ENCODE measurements at regions not wholly inside any gene's neighbourhood (a gene's known extent, or its start where the extent isn't known, plus 50 kb on each side); places are given as distances from the start of the nearest gene placed in this dataset.

DNA sequence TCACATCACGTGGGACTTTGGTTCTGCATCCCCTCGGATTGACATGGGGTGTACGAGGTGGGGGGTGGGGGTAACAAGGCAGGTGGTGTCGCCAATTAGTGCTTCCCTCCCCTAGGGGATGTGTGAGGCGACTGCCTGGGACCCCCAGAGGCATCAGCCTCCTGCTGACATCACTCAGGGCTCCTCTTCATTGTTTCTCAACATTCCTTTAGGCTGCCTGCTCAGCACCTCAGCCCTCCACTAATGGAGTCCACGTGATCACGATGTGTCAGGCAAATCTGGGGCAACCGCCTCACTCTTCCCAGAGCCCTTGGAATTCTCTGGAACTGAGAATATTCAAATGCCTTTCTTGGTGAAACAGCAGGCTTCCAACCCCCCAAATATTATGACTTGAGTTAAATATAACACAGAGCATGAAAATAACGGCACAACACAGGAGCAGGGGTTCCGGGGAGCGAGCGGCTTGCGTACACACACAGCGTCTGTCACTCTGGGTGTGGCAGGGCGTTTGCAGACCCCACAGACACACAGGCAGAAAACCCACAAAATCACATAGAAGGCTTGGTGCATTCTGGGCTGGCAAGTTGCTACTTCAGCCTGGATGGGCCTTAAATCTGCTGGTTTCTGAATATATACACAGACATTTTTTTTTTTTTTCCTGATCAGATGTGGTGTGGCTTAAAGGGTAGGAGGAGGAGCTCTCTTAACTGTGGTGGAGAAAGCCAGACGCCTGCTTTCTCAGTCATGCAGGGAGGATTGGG lies 170.1 kb upstream of the CADM1 start (continued):
- TF ChIP-seq, protein P1, sequence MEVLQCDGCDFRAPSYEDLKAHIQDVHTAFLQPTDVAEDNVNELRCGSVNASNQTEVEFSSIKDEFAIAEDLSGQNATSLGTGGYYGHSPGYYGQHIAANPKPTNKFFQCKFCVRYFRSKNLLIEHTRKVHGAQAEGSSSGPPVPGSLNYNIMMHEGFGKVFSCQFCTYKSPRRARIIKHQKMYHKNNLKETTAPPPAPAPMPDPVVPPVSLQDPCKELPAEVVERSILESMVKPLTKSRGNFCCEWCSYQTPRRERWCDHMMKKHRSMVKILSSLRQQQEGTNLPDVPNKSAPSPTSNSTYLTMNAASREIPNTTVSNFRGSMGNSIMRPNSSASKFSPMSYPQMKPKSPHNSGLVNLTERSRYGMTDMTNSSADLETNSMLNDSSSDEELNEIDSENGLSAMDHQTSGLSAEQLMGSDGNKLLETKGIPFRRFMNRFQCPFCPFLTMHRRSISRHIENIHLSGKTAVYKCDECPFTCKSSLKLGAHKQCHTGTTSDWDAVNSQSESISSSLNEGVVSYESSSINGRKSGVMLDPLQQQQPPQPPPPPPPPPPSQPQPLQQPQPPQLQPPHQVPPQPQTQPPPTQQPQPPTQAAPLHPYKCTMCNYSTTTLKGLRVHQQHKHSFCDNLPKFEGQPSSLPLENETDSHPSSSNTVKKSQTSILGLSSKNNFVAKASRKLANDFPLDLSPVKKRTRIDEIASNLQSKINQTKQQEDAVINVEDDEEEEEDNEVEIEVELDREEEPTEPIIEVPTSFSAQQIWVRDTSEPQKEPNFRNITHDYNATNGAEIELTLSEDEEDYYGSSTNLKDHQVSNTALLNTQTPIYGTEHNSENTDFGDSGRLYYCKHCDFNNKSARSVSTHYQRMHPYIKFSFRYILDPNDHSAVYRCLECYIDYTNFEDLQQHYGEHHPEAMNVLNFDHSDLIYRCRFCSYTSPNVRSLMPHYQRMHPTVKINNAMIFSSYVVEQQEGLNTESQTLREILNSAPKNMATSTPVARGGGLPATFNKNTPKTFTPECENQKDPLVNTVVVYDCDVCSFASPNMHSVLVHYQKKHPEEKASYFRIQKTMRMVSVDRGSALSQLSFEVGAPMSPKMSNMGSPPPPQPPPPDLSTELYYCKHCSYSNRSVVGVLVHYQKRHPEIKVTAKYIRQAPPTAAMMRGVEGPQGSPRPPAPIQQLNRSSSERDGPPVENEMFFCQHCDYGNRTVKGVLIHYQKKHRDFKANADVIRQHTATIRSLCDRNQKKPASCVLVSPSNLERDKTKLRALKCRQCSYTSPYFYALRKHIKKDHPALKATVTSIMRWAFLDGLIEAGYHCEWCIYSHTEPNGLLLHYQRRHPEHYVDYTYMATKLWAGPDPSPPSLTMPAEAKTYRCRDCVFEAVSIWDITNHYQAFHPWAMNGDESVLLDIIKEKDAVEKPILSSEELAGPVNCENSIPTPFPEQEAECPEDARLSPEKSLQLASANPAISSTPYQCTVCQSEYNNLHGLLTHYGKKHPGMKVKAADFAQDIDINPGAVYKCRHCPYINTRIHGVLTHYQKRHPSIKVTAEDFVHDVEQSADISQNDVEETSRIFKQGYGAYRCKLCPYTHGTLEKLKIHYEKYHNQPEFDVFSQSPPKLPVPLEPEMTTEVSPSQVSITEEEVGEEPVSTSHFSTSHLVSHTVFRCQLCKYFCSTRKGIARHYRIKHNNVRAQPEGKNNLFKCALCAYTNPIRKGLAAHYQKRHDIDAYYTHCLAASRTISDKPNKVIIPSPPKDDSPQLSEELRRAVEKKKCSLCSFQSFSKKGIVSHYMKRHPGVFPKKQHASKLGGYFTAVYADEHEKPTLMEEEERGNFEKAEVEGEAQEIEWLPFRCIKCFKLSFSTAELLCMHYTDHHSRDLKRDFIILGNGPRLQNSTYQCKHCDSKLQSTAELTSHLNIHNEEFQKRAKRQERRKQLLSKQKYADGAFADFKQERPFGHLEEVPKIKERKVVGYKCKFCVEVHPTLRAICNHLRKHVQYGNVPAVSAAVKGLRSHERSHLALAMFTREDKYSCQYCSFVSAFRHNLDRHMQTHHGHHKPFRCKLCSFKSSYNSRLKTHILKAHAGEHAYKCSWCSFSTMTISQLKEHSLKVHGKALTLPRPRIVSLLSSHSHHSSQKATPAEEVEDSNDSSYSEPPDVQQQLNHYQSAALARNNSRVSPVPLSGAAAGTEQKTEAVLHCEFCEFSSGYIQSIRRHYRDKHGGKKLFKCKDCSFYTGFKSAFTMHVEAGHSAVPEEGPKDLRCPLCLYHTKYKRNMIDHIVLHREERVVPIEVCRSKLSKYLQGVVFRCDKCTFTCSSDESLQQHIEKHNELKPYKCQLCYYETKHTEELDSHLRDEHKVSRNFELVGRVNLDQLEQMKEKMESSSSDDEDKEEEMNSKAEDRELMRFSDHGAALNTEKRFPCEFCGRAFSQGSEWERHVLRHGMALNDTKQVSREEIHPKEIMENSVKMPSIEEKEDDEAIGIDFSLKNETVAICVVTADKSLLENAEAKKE (CRISPR knock-in tag; IDR thresholded peaks at IDR 0.05): no peak
- TF ChIP-seq STAT1 (IDR thresholded peaks at IDR 0.05; ENCODE audit: unreplicated experiment) (no peak), NANOG (IDR thresholded peaks at IDR 0.05; ENCODE audit: borderline replicate concordance) (no peak)

DNA sequence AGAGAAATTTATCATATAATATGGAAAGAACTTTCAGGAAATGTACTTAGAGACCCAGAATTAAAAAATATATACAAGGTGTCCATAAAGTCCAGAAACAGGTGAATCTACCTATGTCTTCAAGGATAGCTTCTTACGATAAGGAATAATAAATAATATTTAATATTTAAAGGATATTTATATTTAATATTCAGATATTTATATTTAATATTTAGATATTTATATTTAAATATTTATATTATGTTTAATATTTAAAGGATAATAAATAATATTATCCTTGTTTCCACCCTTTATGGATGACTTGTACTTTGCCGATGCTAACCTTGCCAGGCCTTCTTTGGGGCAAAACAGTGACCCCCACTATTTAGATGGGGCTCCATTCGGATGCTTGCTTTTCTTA lies 169.5 kb upstream of the CADM1 start:
- no peaks in the 10 kb centered on the region for H3K27me3 ChIP-seq (ENCODE audit: insufficient read depth)
- DNase-seq (ENCODE audit: low spot score) (no peak), ATAC-seq (no peak)
- no peaks in the 10 kb centered on the region for H3K36me3 ChIP-seq (ENCODE audit: insufficient read depth)
- H3F3A ChIP-seq (replicated peaks; ENCODE audit: low read depth): no peaks in the 10 kb centered on the region
- Mint-ChIP-seq H3K9me3 (no peaks in the 10 kb centered on the region), H3K36me3 (ENCODE audit: low read depth) (no peaks in the 10 kb centered on the region), H3K27ac (no peak overlapping the region), H3K4me3 (no peak overlapping the region), H3K27me3 (ENCODE audit: insufficient read depth, low read depth, poor library complexity) (peaks cover 13% of the 10 kb centered on the region), H3K4me1 (peaks cover 19% of the 10 kb centered on the region)
- no peaks in the 10 kb centered on the region for H4K20me1 ChIP-seq (replicated peaks; ENCODE audit: insufficient read depth)
- no peaks in the 10 kb centered on the region for H3K79me2 ChIP-seq (replicated peaks; ENCODE audit: insufficient read depth)
- H3K27ac ChIP-seq (ENCODE audit: low read depth): no peak overlapping the region
- no peaks in the 10 kb centered on the region; the same call in 1 of the 2 replicates for H3K4me1 ChIP-seq (ENCODE audit: insufficient read depth)
- H3K4me3 ChIP-seq: no peak overlapping the region
- no peaks in the 10 kb centered on the region for H3K9me2 ChIP-seq (ENCODE audit: insufficient read depth)
- no peak overlapping the region for H3K4me2 ChIP-seq
- no peak overlapping the region for H2AFZ ChIP-seq
- no peak for TF ChIP-seq EZH2 (IDR thresholded peaks at IDR 0.05; ENCODE audit: low read depth, unreplicated experiment)
- TF ChIP-seq, protein P2, sequence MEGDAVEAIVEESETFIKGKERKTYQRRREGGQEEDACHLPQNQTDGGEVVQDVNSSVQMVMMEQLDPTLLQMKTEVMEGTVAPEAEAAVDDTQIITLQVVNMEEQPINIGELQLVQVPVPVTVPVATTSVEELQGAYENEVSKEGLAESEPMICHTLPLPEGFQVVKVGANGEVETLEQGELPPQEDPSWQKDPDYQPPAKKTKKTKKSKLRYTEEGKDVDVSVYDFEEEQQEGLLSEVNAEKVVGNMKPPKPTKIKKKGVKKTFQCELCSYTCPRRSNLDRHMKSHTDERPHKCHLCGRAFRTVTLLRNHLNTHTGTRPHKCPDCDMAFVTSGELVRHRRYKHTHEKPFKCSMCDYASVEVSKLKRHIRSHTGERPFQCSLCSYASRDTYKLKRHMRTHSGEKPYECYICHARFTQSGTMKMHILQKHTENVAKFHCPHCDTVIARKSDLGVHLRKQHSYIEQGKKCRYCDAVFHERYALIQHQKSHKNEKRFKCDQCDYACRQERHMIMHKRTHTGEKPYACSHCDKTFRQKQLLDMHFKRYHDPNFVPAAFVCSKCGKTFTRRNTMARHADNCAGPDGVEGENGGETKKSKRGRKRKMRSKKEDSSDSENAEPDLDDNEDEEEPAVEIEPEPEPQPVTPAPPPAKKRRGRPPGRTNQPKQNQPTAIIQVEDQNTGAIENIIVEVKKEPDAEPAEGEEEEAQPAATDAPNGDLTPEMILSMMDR (conservative IDR thresholded peaks at IDR 0.05; ENCODE audit: low read depth in 2 of 2): no peak
- no peak for TF ChIP-seq POLR2AphosphoS5 (IDR thresholded peaks at IDR 0.05; ENCODE audit: low read depth)
- TF ChIP-seq ZNF331 (CRISPR knock-in tag; IDR thresholded peaks at IDR 0.05; ENCODE audit: low read depth): no peak
- TF ChIP-seq, protein P3, sequence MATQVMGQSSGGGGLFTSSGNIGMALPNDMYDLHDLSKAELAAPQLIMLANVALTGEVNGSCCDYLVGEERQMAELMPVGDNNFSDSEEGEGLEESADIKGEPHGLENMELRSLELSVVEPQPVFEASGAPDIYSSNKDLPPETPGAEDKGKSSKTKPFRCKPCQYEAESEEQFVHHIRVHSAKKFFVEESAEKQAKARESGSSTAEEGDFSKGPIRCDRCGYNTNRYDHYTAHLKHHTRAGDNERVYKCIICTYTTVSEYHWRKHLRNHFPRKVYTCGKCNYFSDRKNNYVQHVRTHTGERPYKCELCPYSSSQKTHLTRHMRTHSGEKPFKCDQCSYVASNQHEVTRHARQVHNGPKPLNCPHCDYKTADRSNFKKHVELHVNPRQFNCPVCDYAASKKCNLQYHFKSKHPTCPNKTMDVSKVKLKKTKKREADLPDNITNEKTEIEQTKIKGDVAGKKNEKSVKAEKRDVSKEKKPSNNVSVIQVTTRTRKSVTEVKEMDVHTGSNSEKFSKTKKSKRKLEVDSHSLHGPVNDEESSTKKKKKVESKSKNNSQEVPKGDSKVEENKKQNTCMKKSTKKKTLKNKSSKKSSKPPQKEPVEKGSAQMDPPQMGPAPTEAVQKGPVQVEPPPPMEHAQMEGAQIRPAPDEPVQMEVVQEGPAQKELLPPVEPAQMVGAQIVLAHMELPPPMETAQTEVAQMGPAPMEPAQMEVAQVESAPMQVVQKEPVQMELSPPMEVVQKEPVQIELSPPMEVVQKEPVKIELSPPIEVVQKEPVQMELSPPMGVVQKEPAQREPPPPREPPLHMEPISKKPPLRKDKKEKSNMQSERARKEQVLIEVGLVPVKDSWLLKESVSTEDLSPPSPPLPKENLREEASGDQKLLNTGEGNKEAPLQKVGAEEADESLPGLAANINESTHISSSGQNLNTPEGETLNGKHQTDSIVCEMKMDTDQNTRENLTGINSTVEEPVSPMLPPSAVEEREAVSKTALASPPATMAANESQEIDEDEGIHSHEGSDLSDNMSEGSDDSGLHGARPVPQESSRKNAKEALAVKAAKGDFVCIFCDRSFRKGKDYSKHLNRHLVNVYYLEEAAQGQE (IDR thresholded peaks at IDR 0.05; ENCODE audit: unreplicated experiment): no peak
